H1 (cell line): ENCODE measurements at regions not wholly inside any gene's neighbourhood (a gene's known extent, or its start where the extent isn't known, plus 50 kb on each side); places are given as distances from the start of the nearest gene placed in this dataset.

Experiments
- CTCF ChIP-seq, 3 experiments: IDR thresholded peaks; 1 replicate in 2 of 3; 2 replicates in 1 of 3; pipeline versions ENCODE4 v1.5.1 to v1.6.1; 2011; ENCODE audit warnings: low read length in 3 of 3, mild to moderate bottlenecking in 3 of 3, inconsistent platforms in 2 of 3, low read depth in 1 of 3, moderate library complexity in 1 of 3; ENCODE audit not compliant: insufficient read depth in 1 of 3; ENCODE audit errors: control extremely low read depth in 1 of 3
- SIN3A ChIP-seq, 2 experiments: IDR thresholded peaks in 1 of 2; conservative IDR thresholded peaks in 1 of 2; 2 replicates each; pipeline ENCODE4 v1.6.1; 2011 to 2012; ENCODE audit warnings: low read length in 2 of 2, improper control_type of control experiment in 1 of 2, low read depth in 1 of 2, mild to moderate bottlenecking in 1 of 2
- ZNF274 ChIP-seq: IDR thresholded peaks from 2 replicates; pipeline ENCODE4 v1.7.0; 2012; ENCODE audit warnings: low read length, borderline replicate concordance; ENCODE audit errors: extremely low read depth

DNA sequence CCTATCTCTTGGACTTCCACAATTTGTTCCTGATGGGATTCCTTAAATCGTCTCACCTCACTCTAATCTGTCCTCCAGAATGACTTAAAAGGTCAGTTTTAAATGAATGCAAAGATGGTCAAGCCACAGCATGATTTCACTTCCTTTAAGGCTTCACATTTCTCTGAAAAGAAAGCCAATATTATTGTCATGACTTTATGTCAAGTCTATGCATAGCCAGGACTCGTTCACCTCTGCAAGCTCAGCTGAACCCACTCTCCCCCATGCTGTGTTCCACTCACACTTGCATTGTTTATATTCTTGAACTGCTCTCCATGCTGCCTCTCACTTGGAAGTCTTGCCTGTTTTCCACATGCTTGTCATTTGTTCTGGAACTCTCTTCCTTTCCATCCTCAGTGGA lies 298.4 kb upstream of the MMADHC start:
- TF ChIP-seq CTCF (IDR thresholded peaks at IDR 0.05; ENCODE audit: control extremely low read depth in 1 of 3, insufficient read depth in 1 of 3, low read depth in 1 of 3, low read length in 3 of 3) (no peak), SIN3A (conservative IDR thresholded peaks at IDR 0.05 in 1 of 2, IDR thresholded peaks at IDR 0.05 in 1 of 2; ENCODE audit: low read depth in 1 of 2, low read length in 2 of 2) (no peak), ZNF274 (no peak)
